ENCODE measurements at regions not wholly inside any gene's neighbourhood (a gene's known extent, or its start where the extent isn't known, plus 50 kb on each side); places are given as distances from the start of the nearest gene placed in this dataset.

- TF ChIP-seq CTCF (IDR thresholded peaks at IDR 0.05; ENCODE audit: low read length) (no peak), EZH2 (optimal IDR thresholded peaks at IDR 0.05; ENCODE audit: low read depth, low read length) (no peak), EZH2phosphoT487 (IDR thresholded peaks at IDR 0.05; ENCODE audit: low read length) (no peak)
Measured at GRCh38 chr9:95809686-95810085, 65.8 kb upstream of the ERCC6L2 start.

All from MM.1S (cell line).